ENCODE measurements at regions not wholly inside any gene's neighbourhood (a gene's known extent, or its start where the extent isn't known, plus 50 kb on each side); places are given as distances from the start of the nearest gene placed in this dataset.
A peak's percentile ranks its signal among the peaks of the same experiment; 100 is the strongest.

GRCh38 chr2:48912110-48912509 lies 156.6 kb upstream of the LHCGR start:
- 58 to 71% (median 64%) methylated on average over 4 of the region's 4 CpGs for WGBS, 4 donors
- DNase-seq = no peak
- intact Hi-C loops (cut with DNase I) = no loop called here

GRCh38 chr2:48910961-48911360 lies 155.4 kb upstream of the LHCGR start:
- intact Hi-C loops (cut with DNase I) = no loop called here
- DNase-seq = no peak
- Histone ChIP-seq H3K4me1 (replicated peaks in 1 of 2) (no peaks in the 10 kb centered on the region), H3K36me3 (replicated peaks in 1 of 2) (no peaks in the 10 kb centered on the region), H3K9me3 (replicated peaks in 1 of 3) (no peaks in the 10 kb centered on the region), H3K27me3 (no peaks in the 10 kb centered on the region), H3K4me3 (no peak overlapping the region), H3K27ac (no peak overlapping the region)
- TF ChIP-seq CTCF (IDR thresholded peaks at IDR 0.05) (no peak), POLR2A (IDR thresholded peaks at IDR 0.05) (no peak)

More at GRCh38 chr2:48912110-48912509, 156.6 kb upstream of the LHCGR start:
- H3K4me3 ChIP-seq = no peak overlapping the region
- H3K36me3 ChIP-seq (replicated peaks in 1 of 2) = no peaks in the 10 kb centered on the region
- H3K27me3 ChIP-seq = no peaks in the 10 kb centered on the region
- no peaks in the 10 kb centered on the region for H3K9me3 ChIP-seq (replicated peaks in 1 of 3)
- TF ChIP-seq CTCF (IDR thresholded peaks at IDR 0.05) (no peak), POLR2A (IDR thresholded peaks at IDR 0.05) (no peak)
- H3K27ac ChIP-seq = no peak overlapping the region
- H3K4me1 ChIP-seq (replicated peaks in 1 of 2) = no peaks in the 10 kb centered on the region

- Histone ChIP-seq H3K27me3 (no peaks in the 10 kb centered on the region), H3K4me1 (replicated peaks in 1 of 2) (no peaks in the 10 kb centered on the region), H3K9me3 (replicated peaks in 1 of 3) (no peaks in the 10 kb centered on the region), H3K4me3 (no peak overlapping the region), H3K27ac (peak overlapping the region in 1 of 5 donors; percentile 29), H3K36me3 (replicated peaks in 1 of 2) (no peaks in the 10 kb centered on the region)
- WGBS, 4 donors = 64 to 80% (median 65%) methylated on average over 3 of the region's 3 CpGs
- DNase-seq = peak in 4 of 7 donors; percentile 14 to 32 (median 22)
- TF ChIP-seq CTCF (IDR thresholded peaks at IDR 0.05) (no peak), POLR2A (IDR thresholded peaks at IDR 0.05) (no peak)
- intact Hi-C loops (cut with DNase I) = no loop called here
Observed at GRCh38 chr2:48906633-48907032, 151.1 kb upstream of the LHCGR start.

- no peaks in the 10 kb centered on the region for H3K4me1 ChIP-seq (replicated peaks in 1 of 2)
- intact Hi-C loops (cut with DNase I) = no loop called here
- no peaks in the 10 kb centered on the region for H3K36me3 ChIP-seq (replicated peaks in 1 of 2)
- H3K27ac ChIP-seq = peak overlapping the region in 1 of 5 donors; percentile 29
- peak in 4 of 7 donors; percentile 15 to 40 (median 26) for DNase-seq
- H3K9me3 ChIP-seq (replicated peaks in 1 of 3) = no peaks in the 10 kb centered on the region
- TF ChIP-seq CTCF (IDR thresholded peaks at IDR 0.05) (no peak), POLR2A (IDR thresholded peaks at IDR 0.05) (no peak)
- H3K27me3 ChIP-seq = no peaks in the 10 kb centered on the region
- no peak overlapping the region for H3K4me3 ChIP-seq
- WGBS, 4 donors = 80 to 93% (median 83%) methylated on average over 10 of the region's 10 CpGs
Observed at GRCh38 chr2:48905696-48906095, 150.2 kb upstream of the LHCGR start.

All from adrenal gland (tissue), 9 donors.